Epithelial cell of prostate (primary cell): ENCODE measurements at regions not wholly inside any gene's neighbourhood (a gene's known extent, or its start where the extent isn't known, plus 50 kb on each side); places are given as distances from the start of the nearest gene placed in this dataset.
A peak's percentile ranks its signal among the peaks of the same experiment; 100 is the strongest.
"Not testable (repeated sequence)": the region's sequence is repeated elsewhere in the genome, so short reads cannot be mapped to it uniquely, and the experiment has no call there.

Experiments
- DNase-seq: peaks from one replicate; pipeline ENCODE4 v3.0.0-alpha.2; 2011; ENCODE audit warnings: low read depth, low spot score
- H3K27ac ChIP-seq: fragments of 450-650 bp; 2 replicates; pipeline ENCODE4 v1.5.1; 2017; ENCODE audit warnings: mild to moderate bottlenecking

- DNase-seq: no peak
These were observed 114.4 kb upstream of the TMTC4 start for GRCh38 chr13:100789025-100789424.

GRCh38 chr13:100788540-100788939, 113.9 kb upstream of the TMTC4 start:
- DNase-seq: no peak
- H3K27ac ChIP-seq: no peak overlapping the region

More at GRCh38 chr13:100789025-100789424, 114.4 kb upstream of the TMTC4 start:
- H3K27ac ChIP-seq: peak overlapping the region; percentile 20

- H3K27ac ChIP-seq: no peak overlapping the region
- DNase-seq: no peak
These were observed 113.3 kb upstream of the TMTC4 start for GRCh38 chr13:100787899-100788298.

DNA sequence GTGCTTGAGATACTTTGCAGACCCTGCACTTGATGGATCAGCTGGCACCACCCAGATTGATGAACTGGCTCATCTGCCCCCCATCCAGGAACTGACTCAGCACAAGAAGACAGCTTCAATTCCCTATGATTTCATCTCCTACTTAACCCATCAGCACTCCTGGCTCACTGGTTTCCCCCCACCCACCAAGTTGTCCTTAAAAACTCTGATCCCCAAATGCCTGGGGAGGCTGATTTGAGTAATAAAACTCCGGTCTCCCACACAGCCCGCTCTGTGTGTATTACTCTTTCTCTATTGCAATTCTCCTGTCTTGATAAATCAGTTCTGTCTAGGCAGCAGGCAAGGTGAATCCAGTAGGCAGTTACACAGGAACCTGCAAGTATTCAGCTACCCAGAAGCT, 102.1 kb upstream of the TMTC4 start:
- H3K27ac ChIP-seq, DNase-seq: not testable (repeated sequence)

- H3K27ac ChIP-seq: peak overlapping the region; percentile 44
- no peak for DNase-seq
These were observed 99.5 kb upstream of the TMTC4 start for GRCh38 chr13:100773923-100774663.

GRCh38 chr13:100773429-100773828, 98.8 kb upstream of the TMTC4 start:
- peak; percentile 3 for DNase-seq
- peak overlapping the region; percentile 44 for H3K27ac ChIP-seq

DNA sequence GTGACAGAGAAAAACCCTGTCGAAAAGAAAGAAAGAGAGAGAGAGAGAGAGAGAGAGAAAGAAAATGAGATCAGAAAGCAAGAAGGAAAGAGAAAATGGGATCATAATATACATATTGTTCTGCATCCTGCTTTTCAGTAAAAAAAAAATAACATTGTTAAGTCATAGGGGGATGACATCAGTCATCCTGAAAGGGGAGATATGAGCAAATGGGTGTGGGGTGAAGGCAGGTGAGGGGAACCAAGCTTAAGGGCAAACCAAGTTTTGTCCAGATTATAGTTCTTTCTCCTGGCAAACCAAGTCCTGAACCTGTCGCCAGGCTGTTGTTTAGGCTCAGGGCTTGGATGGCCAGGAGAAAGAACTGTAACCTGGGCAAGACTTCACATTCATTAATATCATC, 92.6 kb upstream of the TMTC4 start:
- DNase-seq: no peak
- H3K27ac ChIP-seq: no peak overlapping the region

DNA sequence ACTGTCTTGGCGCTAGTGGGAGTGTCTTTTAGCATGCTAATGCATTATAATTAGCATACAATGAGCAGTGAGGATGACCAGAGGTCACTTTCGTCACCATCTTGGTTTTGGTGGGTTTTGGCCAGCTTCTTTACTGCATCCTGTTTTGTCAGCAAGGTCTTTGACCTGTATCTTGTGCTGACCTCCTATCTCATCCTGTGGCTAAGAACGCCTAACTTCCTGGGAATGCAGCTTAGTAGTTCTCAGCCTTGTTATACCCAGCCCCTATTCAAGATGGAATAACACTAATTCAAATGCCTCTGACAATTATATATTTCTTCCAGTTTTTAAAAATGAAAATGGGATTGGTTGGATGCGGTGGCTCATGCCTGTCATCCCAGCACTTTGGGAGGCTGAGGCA, 92.0 kb upstream of the TMTC4 start:
- DNase-seq, H3K27ac ChIP-seq: not testable (repeated sequence)

DNA sequence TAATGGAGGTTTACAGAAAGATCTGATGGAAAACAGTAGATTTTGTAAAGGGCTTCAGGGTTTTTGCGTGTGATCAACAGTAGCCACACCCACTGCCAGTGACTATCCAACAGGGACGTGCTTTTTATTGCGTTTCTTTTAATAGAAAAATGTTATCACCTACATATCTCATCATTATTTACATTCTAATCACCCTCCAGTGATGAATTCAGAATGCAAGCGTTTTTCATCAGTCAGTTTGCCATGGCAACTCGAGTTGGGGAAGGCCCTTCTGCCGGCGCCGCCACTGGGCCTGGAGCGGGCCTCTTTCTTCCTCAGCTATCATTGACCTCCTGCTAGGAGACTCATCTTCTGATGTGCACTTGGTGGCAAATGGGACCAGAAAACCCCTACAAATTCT, 90.3 kb upstream of the TMTC4 start:
- H3K27ac ChIP-seq: no peak overlapping the region
- no peak for DNase-seq

GRCh38 chr13:100762126-100762525, 87.5 kb upstream of the TMTC4 start:
- DNase-seq: not testable (repeated sequence)

GRCh38 chr13:100755891-100756290, 81.3 kb upstream of the TMTC4 start:
- H3K27ac ChIP-seq: no peak overlapping the region
- no peak for DNase-seq

More at GRCh38 chr13:100762126-100762525, 87.5 kb upstream of the TMTC4 start:
- H3K27ac ChIP-seq: not testable (repeated sequence)

GRCh38 chr13:100754459-100754858, 79.9 kb upstream of the TMTC4 start:
- no peak overlapping the region for H3K27ac ChIP-seq
- no peak for DNase-seq

- no peak overlapping the region for H3K27ac ChIP-seq
- no peak for DNase-seq
These were observed 78.8 kb upstream of the TMTC4 start for GRCh38 chr13:100753376-100753775.

DNA sequence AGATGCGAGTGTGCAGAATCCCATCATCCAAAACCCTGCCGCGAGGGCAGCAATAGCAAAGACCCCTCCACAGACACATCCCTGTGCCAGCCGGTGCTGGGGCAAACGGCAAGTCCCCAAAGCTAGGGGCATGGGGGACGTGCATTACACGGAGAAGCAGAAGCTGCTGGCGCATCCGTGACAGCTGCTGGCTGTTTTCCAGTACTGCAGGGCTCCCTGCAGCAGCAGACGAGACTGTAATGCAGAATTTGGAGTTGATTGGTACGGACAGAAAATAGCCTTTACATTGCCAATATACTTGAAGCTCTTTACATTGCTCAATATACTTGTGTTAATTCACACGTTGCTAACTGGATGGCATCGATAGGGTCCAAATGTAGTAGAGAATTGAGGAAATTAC, 77.2 kb upstream of the TMTC4 start:
- no peak overlapping the region for H3K27ac ChIP-seq
- no peak for DNase-seq

GRCh38 chr13:100746953-100747683, 72.5 kb upstream of the TMTC4 start:
- no peak overlapping the region for H3K27ac ChIP-seq
- no peak for DNase-seq

DNA sequence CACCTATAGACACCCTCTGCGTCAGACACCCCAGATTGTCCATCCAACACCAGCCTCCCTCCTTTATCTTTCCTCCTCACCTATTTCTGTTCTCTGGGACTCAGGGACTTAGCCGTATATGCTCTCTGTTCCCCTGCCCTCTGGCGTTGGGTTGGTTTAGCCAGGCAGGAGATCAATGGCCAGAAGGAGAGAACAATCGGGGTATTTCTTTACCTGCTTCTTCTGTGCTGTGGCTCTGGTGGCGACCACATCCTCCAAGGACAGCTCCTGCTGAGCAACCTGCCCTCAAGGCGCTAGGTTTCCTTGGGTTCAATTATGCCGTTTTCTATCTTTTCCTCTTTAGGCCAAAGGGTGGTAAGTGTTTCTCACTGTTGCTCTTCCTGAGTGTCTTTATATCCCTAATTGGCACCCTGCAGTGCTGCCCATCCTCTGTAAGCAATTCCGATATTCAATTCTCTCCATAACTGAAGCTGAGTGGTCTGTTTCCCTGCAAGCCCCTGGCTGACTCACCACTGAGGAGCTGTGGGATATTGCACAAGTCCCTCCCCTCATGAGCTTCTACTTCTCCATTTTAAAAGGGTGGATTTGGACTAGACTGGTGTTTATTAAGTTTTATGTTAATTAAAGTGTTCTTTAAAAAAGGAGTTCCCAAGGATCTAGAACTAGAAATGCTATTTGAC, 63.7 kb upstream of the TMTC4 start:
- H3K27ac ChIP-seq: no peak overlapping the region
- no peak for DNase-seq

GRCh38 chr13:100735494-100735893, 60.9 kb upstream of the TMTC4 start:
- H3K27ac ChIP-seq: no peak overlapping the region
- DNase-seq: no peak

GRCh38 chr13:100734194-100734720, 59.7 kb upstream of the TMTC4 start:
- no peak overlapping the region for H3K27ac ChIP-seq

DNA sequence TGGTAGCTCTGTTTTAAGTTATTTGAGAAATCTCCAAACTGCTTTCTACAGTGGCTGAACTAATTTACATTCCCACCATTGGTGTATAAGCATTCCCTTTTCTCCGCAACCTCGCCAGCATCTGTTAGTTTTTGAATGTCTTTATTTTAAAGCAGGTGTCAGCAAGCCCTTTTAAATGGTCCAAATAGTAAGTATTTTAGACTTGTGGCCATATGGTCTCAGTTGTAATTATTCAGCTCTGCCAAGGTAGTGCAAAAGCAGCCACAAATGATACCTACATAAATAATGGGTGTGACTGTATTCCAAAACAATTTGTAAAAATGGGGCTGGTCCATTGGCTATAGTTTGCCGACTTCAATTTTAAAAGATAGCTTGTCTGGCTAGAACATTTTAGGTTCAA, 58.7 kb upstream of the TMTC4 start:
- H3K27ac ChIP-seq: no peak overlapping the region
- DNase-seq: no peak

More at GRCh38 chr13:100734194-100734720, 59.7 kb upstream of the TMTC4 start:
- no peak for DNase-seq

DNA sequence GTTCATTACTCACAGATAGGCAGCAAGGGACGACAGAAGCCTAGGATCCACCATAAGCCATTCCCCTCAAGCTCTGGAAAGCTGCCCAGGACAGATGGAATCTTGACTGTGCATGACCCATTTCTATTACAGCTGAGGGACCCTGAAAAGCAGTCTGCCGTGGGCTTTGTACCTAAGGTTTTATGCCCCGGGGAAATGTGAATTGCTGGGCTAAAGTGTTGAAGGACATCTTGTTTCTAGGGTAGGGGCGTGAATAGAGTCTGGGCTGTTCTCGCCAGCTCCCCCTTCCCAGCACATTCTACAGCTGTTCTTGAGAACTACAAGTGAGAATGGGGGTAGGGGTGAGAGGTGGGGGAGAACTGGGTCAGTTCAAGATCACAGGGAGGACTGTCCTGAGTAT, 53.6 kb upstream of the TMTC4 start:
- no peak for DNase-seq

DNA sequence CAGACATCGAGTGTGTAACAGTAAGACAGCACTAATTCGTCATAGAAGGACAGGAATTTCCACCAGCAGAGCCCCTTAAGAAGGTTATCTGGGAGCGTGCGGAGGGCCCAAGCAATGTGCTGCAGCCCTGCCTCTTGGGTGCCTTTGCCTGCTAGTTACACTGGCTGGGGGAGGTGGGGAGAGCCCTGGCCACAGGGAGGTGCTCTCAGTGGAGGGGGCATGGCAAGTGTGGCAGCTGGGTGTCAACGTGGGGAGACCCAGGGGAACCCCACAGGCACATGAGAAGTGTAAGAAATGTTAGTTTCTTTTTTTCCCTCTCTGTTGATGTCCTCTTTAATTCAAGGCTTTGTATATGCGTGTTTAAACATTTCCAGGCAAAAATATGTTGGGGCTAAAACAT, 50.9 kb upstream of the TMTC4 start:
- no peak overlapping the region for H3K27ac ChIP-seq
- no peak for DNase-seq

More for the DNA sequence above, 53.6 kb upstream of the TMTC4 start:
- H3K27ac ChIP-seq: no peak overlapping the region
